Prostate gland (tissue), 2 donors: ENCODE measurements at regions not wholly inside any gene's neighbourhood (a gene's known extent, or its start where the extent isn't known, plus 50 kb on each side); places are given as distances from the start of the nearest gene placed in this dataset.

Experiments used
- POLR2A ChIP-seq: fragments of 450-650 bp; IDR thresholded peaks from one replicate; pipeline ENCODE4 v1.6.1; 2016; ENCODE audit warnings: antibody characterized with exemption, mild to moderate bottlenecking
- POLR2AphosphoS5 ChIP-seq: sonication (generic); formaldehyde crosslinking; IDR thresholded peaks from one replicate; pipeline ENCODE4 v1.6.1; 2017; ENCODE audit warnings: antibody characterized with exemption
- TF ChIP-seq, protein P1 (sequence below), 4 experiments: fragments of 200-600 bp in 2 of 4; fragments of 450-650 bp in 2 of 4; sonication (generic) in 2 of 4; IDR thresholded peaks; 1 replicate in 3 of 4; 2 replicates in 1 of 4; pipeline ENCODE4 v1.5.1; 2016 to 2019; ENCODE audit warnings: antibody characterized with exemption in 4 of 4, mild to moderate bottlenecking in 2 of 4, moderate library complexity in 2 of 4

GRCh38 chr15:98568382-98569017 lies 79.8 kb upstream of the IGF1R start:
- TF ChIP-seq, protein P1, sequence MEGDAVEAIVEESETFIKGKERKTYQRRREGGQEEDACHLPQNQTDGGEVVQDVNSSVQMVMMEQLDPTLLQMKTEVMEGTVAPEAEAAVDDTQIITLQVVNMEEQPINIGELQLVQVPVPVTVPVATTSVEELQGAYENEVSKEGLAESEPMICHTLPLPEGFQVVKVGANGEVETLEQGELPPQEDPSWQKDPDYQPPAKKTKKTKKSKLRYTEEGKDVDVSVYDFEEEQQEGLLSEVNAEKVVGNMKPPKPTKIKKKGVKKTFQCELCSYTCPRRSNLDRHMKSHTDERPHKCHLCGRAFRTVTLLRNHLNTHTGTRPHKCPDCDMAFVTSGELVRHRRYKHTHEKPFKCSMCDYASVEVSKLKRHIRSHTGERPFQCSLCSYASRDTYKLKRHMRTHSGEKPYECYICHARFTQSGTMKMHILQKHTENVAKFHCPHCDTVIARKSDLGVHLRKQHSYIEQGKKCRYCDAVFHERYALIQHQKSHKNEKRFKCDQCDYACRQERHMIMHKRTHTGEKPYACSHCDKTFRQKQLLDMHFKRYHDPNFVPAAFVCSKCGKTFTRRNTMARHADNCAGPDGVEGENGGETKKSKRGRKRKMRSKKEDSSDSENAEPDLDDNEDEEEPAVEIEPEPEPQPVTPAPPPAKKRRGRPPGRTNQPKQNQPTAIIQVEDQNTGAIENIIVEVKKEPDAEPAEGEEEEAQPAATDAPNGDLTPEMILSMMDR (IDR thresholded peaks at IDR 0.05): peak in 1 of 4 experiments; percentile 22
- TF ChIP-seq POLR2A: no peak
- TF ChIP-seq POLR2AphosphoS5: no peak
